HFFc6 (cell line): ENCODE measurements at regions not wholly inside any gene's neighbourhood (a gene's known extent, or its start where the extent isn't known, plus 50 kb on each side); places are given as distances from the start of the nearest gene placed in this dataset.
"Not testable (repeated sequence)": the region's sequence is repeated elsewhere in the genome, so short reads cannot be mapped to it uniquely, and the experiment has no call there.

ENCODE experiments used
- DNase-seq: peaks from one replicate; pipeline ENCODE4 v3.0.0-alpha.2; 2018
- H3K27ac Mint-ChIP-seq: 2 replicates; pipeline ENCODE4 v1.8.0; 2020; ENCODE audit warnings: mild to moderate bottlenecking, mixed read lengths
- H3K27me3 Mint-ChIP-seq: 2 replicates; pipeline ENCODE4 v1.8.0; 2021; ENCODE audit warnings: mild to moderate bottlenecking, moderate library complexity, mixed read lengths; ENCODE audit not compliant: insufficient read depth
- H3K36me3 Mint-ChIP-seq: 2 replicates; pipeline ENCODE4 v1.8.0; 2021; ENCODE audit warnings: low read depth, mixed read lengths
- H3K4me1 Mint-ChIP-seq: 2 replicates; pipeline ENCODE4 v1.8.0; 2020; ENCODE audit warnings: low read depth, mixed read lengths
- H3K4me3 Mint-ChIP-seq: 2 replicates; pipeline ENCODE4 v1.8.0; 2020; ENCODE audit warnings: mild to moderate bottlenecking, moderate library complexity, mixed read lengths
- H3K9me3 Mint-ChIP-seq: 2 replicates; pipeline ENCODE4 v1.8.0; 2020; ENCODE audit warnings: mild to moderate bottlenecking, mixed read lengths
- TF ChIP-seq, protein P1 (sequence below): fragments of 200-600 bp; sonication (generic); IDR thresholded peaks from 2 replicates; pipeline ENCODE4 v1.5.0; 2021; ENCODE audit warnings: antibody characterized with exemption, mild to moderate bottlenecking

DNA sequence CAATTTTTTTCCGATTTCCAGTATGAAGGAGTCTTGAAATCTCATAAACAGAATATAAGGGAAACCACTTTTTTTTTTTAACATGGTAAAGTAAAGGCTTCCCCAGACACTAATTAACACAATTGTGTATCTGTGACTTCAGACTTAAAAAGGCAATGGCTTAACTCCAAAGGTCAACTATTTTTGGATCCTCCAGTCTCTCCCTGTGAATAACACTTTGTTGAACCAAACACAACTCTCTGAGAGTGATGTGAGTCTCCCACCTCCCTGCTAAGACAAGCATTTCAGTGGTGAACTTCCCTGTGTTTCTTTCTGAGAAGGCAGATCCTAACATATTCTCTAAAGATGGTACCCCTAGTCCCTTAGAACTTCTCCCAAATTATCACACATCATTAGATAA lies 219.6 kb upstream of the RBBP8 start:
- DNase-seq: no peak
- no peaks in the 10 kb centered on the region for H3K9me3 Mint-ChIP-seq
- no peak overlapping the region for H3K27ac Mint-ChIP-seq
- TF ChIP-seq, protein P1, sequence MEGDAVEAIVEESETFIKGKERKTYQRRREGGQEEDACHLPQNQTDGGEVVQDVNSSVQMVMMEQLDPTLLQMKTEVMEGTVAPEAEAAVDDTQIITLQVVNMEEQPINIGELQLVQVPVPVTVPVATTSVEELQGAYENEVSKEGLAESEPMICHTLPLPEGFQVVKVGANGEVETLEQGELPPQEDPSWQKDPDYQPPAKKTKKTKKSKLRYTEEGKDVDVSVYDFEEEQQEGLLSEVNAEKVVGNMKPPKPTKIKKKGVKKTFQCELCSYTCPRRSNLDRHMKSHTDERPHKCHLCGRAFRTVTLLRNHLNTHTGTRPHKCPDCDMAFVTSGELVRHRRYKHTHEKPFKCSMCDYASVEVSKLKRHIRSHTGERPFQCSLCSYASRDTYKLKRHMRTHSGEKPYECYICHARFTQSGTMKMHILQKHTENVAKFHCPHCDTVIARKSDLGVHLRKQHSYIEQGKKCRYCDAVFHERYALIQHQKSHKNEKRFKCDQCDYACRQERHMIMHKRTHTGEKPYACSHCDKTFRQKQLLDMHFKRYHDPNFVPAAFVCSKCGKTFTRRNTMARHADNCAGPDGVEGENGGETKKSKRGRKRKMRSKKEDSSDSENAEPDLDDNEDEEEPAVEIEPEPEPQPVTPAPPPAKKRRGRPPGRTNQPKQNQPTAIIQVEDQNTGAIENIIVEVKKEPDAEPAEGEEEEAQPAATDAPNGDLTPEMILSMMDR: no peak
- H3K4me3 Mint-ChIP-seq: no peak overlapping the region
- no peaks in the 10 kb centered on the region for H3K36me3 Mint-ChIP-seq
- peaks cover 1% of the 10 kb centered on the region for H3K27me3 Mint-ChIP-seq
- peaks cover 22% of the 10 kb centered on the region for H3K4me1 Mint-ChIP-seq

DNA sequence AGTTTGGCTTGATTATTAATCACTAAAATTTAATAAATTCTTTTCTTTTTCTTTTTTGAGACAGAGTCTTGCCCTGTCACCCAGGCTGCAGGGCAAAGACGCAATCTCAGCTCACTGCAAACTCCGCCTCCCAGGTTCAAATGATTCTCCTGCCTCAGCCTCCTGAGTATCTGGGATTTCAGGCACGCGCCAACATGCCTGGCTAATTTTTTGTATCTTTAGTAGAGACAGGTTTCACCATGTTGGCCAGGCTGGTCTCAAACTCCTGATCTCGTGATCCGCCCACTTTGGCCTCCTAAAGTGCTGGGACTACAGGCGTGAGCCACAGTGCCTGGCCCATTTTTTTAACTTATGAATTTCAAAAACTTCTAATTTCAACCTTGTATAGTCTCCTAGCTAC lies 215.6 kb upstream of the RBBP8 start:
- not testable (repeated sequence) for H3K36me3 Mint-ChIP-seq, DNase-seq, H3K27ac Mint-ChIP-seq, H3K27me3 Mint-ChIP-seq, H3K4me1 Mint-ChIP-seq, H3K9me3 Mint-ChIP-seq, H3K4me3 Mint-ChIP-seq

DNA sequence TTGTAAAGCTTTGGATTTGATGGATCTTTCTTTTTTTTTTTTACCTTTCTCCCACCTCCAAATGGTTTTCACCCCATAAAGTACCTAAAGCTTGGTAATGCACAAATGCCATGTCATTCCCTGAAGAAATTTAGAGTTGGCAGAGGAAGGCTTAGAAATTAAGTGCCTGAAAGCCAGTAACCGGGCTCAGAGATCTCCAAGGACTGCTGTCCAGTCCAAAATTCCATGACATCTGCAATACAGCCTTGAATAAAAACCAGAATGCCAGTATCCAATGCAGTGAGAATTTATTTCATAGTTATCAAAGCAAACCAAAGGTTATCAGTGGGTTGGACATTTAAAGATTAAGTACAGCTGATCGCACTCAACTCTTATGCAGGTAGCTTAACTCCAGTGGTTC lies 209.9 kb upstream of the RBBP8 start:
- H3K27ac Mint-ChIP-seq: no peak overlapping the region
- peaks cover 31% of the 10 kb centered on the region for H3K27me3 Mint-ChIP-seq
- H3K36me3 Mint-ChIP-seq: no peaks in the 10 kb centered on the region
- no peak for DNase-seq
- H3K4me1 Mint-ChIP-seq: no peaks in the 10 kb centered on the region
- no peaks in the 10 kb centered on the region for H3K9me3 Mint-ChIP-seq
- TF ChIP-seq, protein P1: no peak
- H3K4me3 Mint-ChIP-seq: no peak overlapping the region

DNA sequence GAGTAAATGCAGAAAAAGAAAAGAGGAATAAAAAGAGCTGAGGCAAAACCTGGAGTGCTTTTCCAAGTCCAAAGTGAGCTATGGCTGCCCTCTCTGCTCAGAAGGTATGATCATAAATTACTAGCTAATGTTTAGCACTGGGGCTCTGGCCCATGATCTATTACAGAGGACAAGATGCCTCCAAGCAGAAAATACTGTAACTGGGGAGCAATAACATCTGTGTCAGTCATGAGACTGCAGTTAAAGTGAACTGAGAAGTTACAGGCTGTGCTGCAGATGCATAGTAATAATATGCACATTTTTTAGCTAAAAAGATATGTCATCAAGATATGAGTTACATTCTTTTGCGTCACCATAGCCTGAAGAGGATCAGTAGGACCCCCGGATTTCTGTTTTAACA lies 209.4 kb upstream of the RBBP8 start:
- H3K27ac Mint-ChIP-seq: no peak overlapping the region
- TF ChIP-seq, protein P1: no peak
- H3K9me3 Mint-ChIP-seq: no peaks in the 10 kb centered on the region
- no peak for DNase-seq
- H3K36me3 Mint-ChIP-seq: no peaks in the 10 kb centered on the region
- H3K4me1 Mint-ChIP-seq: no peaks in the 10 kb centered on the region
- H3K27me3 Mint-ChIP-seq: peaks cover 35% of the 10 kb centered on the region
- H3K4me3 Mint-ChIP-seq: no peak overlapping the region

DNA sequence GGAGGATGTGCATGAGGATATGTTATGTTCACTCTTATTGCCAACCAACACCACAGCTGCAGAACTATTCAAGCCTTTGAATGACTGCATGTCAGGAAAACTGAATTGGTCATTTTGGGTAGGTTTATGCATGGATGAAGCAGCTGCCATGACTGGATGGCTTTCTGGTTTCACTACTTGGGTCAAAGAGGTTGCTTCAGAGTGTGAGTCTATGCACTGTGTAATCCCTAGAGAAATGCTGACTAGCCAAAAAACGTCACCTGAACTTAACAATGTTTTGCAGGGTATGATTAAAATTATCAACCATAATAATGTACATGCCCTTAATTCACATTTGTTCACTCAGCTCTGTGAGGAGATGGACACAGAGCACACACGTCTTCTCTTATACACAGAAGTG lies 206.7 kb upstream of the RBBP8 start:
- H3K27ac Mint-ChIP-seq: no peak overlapping the region
- TF ChIP-seq, protein P1: no peak
- H3K27me3 Mint-ChIP-seq: peaks cover 34% of the 10 kb centered on the region
- H3K9me3 Mint-ChIP-seq: no peaks in the 10 kb centered on the region
- H3K4me3 Mint-ChIP-seq: no peak overlapping the region
- no peak for DNase-seq
- no peaks in the 10 kb centered on the region for H3K36me3 Mint-ChIP-seq
- H3K4me1 Mint-ChIP-seq: no peaks in the 10 kb centered on the region

DNA sequence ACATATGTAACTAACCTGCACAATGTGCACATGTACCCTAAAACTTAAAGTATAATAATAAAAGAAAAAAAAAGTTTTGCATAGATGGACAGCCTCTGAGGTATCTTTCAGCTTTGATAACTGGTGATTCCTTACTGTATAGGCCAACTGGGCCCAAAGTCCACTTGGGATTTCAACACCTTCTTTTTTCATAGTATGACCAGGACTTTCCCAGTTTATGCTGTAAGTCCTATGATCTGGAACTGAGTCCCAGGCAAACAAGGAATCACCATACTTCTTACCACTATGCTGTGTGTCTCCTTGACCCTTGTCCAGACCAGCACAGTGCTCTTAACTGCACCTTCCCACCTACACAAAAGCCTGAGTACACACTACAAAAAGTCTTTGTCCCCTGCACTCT lies 205.1 kb upstream of the RBBP8 start:
- H3K4me3 Mint-ChIP-seq: no peak overlapping the region
- no peaks in the 10 kb centered on the region for H3K4me1 Mint-ChIP-seq
- H3K27ac Mint-ChIP-seq: no peak overlapping the region
- peaks cover 31% of the 10 kb centered on the region for H3K27me3 Mint-ChIP-seq
- H3K36me3 Mint-ChIP-seq: no peaks in the 10 kb centered on the region
- TF ChIP-seq, protein P1: no peak
- H3K9me3 Mint-ChIP-seq: no peaks in the 10 kb centered on the region
- no peak for DNase-seq
